Sigmoid colon (tissue), 3 donors: ENCODE measurements at regions not wholly inside any gene's neighbourhood (a gene's known extent, or its start where the extent isn't known, plus 50 kb on each side); places are given as distances from the start of the nearest gene placed in this dataset.

ENCODE experiments used
- POLR2A ChIP-seq, 2 donors: fragments of 450-650 bp; IDR thresholded peaks; one replicate each; pipeline ENCODE4 v1.6.1; 2016; ENCODE audit warnings: antibody characterized with exemption in 2 of 2, mild to moderate bottlenecking in 2 of 2, moderate library complexity in 2 of 2
- TF ChIP-seq, protein P1 (sequence below), 4 experiments: fragments of 450-650 bp in 3 of 4; fragments of 200-600 bp in 1 of 4; IDR thresholded peaks; one replicate each; pipeline ENCODE4 v1.5.1; 2016 to 2019; ENCODE audit warnings: antibody characterized with exemption in 4 of 4, mild to moderate bottlenecking in 3 of 4, moderate library complexity in 2 of 4

DNA sequence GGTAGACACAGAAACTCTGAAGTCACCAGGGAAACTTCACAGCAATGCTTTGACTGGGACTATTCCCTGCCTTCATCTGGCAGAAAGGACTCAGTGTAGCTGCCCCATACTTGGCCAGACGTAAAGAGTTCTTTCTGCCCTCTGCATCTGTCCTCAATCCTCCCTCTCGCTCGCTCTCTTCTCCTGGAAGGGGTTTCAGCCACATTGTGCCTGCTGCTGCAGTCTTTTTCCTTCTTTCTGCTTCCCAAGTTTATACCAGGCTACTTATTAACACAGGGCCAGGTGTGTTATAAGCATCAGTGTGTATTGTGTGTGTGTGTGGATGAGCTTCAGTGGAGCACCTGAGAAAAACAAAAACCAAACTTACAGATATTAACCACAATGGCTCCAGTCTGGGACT, 638.4 kb downstream of the ACTR3B start:
- TF ChIP-seq, protein P1, sequence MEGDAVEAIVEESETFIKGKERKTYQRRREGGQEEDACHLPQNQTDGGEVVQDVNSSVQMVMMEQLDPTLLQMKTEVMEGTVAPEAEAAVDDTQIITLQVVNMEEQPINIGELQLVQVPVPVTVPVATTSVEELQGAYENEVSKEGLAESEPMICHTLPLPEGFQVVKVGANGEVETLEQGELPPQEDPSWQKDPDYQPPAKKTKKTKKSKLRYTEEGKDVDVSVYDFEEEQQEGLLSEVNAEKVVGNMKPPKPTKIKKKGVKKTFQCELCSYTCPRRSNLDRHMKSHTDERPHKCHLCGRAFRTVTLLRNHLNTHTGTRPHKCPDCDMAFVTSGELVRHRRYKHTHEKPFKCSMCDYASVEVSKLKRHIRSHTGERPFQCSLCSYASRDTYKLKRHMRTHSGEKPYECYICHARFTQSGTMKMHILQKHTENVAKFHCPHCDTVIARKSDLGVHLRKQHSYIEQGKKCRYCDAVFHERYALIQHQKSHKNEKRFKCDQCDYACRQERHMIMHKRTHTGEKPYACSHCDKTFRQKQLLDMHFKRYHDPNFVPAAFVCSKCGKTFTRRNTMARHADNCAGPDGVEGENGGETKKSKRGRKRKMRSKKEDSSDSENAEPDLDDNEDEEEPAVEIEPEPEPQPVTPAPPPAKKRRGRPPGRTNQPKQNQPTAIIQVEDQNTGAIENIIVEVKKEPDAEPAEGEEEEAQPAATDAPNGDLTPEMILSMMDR (IDR thresholded peaks at IDR 0.05) = no peak
- TF ChIP-seq POLR2A (IDR thresholded peaks at IDR 0.05) = no peak
